ENCODE measurements at regions not wholly inside any gene's neighbourhood (a gene's known extent, or its start where the extent isn't known, plus 50 kb on each side); places are given as distances from the start of the nearest gene placed in this dataset.

- TF ChIP-seq CTBP1 (IDR thresholded peaks at IDR 0.05; ENCODE audit: borderline replicate concordance) (no peak), FOXM1 (IDR thresholded peaks at IDR 0.05; ENCODE audit: borderline replicate concordance) (no peak), SP1 (IDR thresholded peaks at IDR 0.05) (no peak), ZNF384 (IDR thresholded peaks at IDR 0.05) (no peak), FOXK2 (IDR thresholded peaks at IDR 0.05) (no peak), ELF4 (IDR thresholded peaks at IDR 0.05) (no peak), TARDBP (IDR thresholded peaks at IDR 0.05) (no peak)
Observed at GRCh38 chr6:45717715-45718114, 297.9 kb downstream of the CLIC5 start.
